ENCODE measurements at regions not wholly inside any gene's neighbourhood (a gene's known extent, or its start where the extent isn't known, plus 50 kb on each side); places are given as distances from the start of the nearest gene placed in this dataset.
"Not testable (repeated sequence)": the region's sequence is repeated elsewhere in the genome, so short reads cannot be mapped to it uniquely, and the experiment has no call there.

DNA sequence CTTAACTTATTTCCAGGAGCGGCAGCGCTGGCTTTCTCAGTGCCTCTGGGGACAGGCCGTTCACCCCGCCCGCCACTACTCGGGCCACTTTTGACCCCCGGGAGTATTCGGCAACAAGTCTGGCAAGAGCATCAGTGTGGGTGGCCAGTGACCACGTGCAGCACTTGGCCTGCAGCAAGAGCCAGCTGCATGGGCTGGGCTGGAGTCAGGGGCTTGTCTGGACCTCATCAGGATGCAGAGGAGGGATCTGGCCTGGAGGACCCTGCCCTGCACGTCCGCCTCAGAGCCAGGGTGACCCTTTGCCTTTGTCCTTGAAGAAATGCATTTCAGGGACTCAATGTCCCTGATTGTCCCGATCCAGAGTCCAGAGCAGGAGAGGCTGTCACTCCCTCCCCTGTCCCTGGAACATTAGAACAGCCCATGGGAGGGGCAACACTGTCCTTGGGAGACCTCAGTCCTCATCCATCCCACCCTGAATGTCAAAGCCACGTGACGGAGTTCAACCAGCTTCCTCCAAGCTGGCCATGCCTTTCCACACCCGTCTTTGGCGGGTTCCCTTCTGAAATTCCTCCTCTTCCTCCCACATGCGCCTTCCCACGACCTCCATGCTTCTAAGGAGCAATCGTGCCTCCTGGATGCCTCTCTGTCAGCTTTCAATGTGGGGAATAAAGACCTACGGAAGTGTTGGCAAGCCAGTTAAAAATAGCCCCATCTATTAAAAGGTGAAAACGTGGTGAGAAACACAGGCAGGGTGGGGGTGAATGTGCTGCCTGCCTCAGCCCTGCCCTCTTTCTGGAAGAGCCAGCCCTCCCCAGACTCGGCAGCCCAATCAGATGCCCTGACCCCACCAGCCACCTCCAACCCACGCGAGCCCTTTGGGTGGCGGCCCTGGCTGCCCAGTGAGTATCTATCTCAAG is 99.0 kb downstream of the OLFM1 start:
- no peaks in the 10 kb centered on the region for H3K4me1 ChIP-seq
- H3K27me3 ChIP-seq = peaks cover 44% of the 10 kb centered on the region
- no peaks in the 10 kb centered on the region for H3K36me3 ChIP-seq
- H3K4me3 ChIP-seq = no peak overlapping the region
- DNase-seq = no peak
- H3K9me3 ChIP-seq (replicated peaks) = no peaks in the 10 kb centered on the region
- no peak overlapping the region for H3K27ac ChIP-seq

DNA sequence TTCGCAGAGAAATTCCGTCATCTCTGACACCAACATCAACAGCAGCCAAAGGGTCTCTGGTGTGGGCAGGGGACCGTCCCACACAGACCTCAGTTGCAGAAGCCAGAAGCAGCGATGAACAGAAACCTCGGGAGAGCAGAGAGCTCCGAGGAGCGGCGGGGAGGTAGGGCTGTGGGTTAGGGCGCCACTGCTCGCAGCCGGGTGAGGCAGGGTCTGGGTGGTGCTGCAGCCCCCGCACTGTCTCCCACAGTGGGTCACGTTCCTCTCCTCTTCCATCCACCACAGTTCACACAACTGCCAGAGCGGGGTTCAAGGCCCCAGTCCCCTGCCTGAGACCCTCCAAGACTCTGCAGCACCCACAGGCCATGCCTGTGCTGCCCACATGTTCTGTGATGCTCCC is 99.9 kb downstream of the OLFM1 start:
- H3K4me3 ChIP-seq = no peak overlapping the region
- H3K4me1 ChIP-seq = no peaks in the 10 kb centered on the region
- H3K36me3 ChIP-seq = no peaks in the 10 kb centered on the region
- no peaks in the 10 kb centered on the region for H3K9me3 ChIP-seq (replicated peaks)
- H3K27me3 ChIP-seq = peaks cover 39% of the 10 kb centered on the region
- DNase-seq = no peak
- H3K27ac ChIP-seq = no peak overlapping the region

DNA sequence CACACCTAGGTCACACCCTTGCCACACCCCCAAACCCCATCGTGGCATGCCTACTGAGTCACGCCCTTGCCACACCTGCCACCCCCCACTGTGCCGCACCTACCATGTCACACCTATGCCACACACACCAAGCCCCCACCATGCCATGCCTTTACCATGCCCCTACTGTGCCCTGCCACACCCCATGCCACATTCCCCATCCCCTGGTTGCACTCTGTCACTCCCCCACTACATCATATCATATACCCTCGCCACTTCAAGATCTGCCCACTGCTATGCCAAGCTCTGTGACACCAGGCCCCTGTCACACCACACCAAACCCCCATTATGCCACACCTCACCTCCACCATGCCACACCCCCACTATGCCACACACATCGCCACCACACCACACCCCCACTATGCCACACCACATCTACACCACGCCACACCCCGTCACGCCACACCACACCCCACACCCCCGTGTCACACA is 101.2 kb downstream of the OLFM1 start:
- Histone ChIP-seq H3K36me3 (no peaks in the 10 kb centered on the region), H3K27ac (no peak overlapping the region), H3K4me1 (no peaks in the 10 kb centered on the region), H3K9me3 (replicated peaks) (no peaks in the 10 kb centered on the region), H3K27me3 (peaks cover 41% of the 10 kb centered on the region), H3K4me3 (no peak overlapping the region)
- no peak for DNase-seq

DNA sequence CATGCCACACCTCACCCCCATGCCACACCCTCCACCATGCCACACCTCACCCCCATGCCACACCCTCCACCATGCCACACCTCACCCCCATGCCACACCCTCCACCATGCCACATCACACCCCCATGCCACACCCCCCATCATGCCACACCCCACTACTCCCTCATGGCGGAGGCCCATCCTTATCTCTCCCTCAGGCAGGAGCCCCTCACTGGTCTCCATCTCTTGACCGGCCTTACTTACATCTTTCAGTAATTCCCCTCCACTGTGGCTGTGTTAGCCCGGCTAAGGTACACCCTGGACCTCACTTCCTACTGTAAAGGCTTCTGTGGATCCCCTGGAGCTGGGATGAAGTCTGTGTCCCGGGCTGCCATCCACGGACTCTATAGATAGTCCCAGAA is 102.0 kb downstream of the OLFM1 start:
- no peaks in the 10 kb centered on the region for H3K36me3 ChIP-seq
- no peak overlapping the region for H3K27ac ChIP-seq
- H3K4me3 ChIP-seq = no peak overlapping the region
- DNase-seq = no peak
- H3K4me1 ChIP-seq = no peaks in the 10 kb centered on the region
- H3K27me3 ChIP-seq = peaks cover 41% of the 10 kb centered on the region
- no peaks in the 10 kb centered on the region for H3K9me3 ChIP-seq (replicated peaks)

DNA sequence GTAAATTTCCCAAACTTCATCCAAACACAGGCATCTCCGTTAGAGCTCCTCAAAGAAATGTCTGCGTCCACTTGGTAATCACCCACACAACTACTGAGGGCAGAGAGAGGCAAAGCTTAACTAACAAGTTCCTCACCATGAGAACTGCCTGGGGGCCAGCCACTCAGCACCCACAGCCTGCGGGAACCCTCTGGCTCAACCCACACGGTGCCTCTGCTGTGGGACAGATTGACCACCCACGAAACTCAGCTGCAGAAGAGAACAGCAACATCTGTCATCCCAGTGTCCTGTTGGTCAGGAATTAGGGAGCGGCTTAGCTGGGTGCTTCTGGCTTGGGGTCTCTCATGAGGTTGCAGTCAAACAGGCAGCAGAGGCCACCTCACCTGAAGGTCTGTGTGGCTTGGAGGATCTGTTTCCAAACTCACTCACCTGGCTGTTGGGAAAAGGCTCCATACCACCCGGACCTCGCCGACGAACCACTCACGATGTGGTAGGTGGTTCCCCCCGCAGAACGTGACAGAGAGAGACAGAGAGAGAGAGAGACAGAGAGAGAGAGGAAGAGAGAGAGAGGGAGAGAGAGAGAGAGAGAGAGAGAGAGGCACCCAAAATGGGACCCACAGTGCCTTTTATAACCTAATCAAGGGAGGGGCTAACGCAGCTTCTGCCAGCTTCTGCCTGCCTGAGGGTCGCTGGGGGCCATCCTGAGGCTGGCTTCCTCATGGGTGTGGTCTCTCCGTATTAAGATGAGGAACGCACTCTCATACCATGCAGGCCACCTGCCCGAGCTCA is 103.5 kb downstream of the OLFM1 start:
- no peak for DNase-seq
- Histone ChIP-seq H3K27me3 (peaks cover 26% of the 10 kb centered on the region), H3K27ac (no peak overlapping the region), H3K9me3 (replicated peaks) (no peaks in the 10 kb centered on the region), H3K4me3 (no peak overlapping the region), H3K36me3 (no peaks in the 10 kb centered on the region), H3K4me1 (no peaks in the 10 kb centered on the region)

DNA sequence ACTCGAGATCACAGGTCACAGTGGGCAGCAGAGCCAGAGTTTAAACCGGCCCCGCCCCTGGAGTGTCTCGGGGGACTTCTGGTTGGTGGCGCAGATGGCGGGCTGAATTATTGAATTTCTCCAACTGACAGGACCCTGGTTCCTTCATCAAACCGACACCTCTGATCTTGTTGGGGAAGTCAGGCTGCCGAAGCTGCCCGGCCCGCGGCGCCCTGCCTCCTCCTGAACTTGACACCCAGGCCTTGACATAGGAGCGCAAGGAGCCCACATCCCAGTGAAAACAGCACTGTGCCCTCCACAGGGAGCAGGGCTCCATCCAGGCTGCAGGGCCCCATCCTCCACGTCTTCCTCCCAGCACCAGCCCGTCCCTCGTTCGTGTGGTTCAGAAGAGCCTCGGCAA is 105.2 kb downstream of the OLFM1 start:
- no peak overlapping the region for H3K4me3 ChIP-seq
- H3K27me3 ChIP-seq = peaks cover 20% of the 10 kb centered on the region
- no peak for DNase-seq
- no peaks in the 10 kb centered on the region for H3K4me1 ChIP-seq
- H3K9me3 ChIP-seq (replicated peaks) = no peaks in the 10 kb centered on the region
- H3K36me3 ChIP-seq = no peaks in the 10 kb centered on the region
- no peak overlapping the region for H3K27ac ChIP-seq

DNA sequence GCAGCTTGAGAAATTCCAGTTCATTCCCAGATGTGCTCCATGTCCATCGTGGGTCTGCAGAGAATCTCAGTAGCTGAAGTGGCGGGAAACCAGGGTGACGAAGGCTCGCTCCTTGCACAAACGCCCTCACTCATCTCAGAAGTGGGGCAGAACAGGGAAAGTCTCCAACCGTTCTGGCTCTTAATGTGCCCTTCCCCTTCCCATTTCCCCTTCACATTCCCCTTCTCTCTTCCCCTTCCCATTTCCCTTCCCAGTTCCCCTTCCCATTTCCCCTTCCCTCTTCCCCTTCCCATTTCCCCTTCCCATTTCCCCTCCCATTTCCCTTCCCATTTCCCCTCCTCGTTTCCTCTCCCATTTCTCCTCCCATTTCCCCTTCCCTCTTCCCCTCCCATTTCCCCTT is 108.5 kb downstream of the OLFM1 start:
- not testable (repeated sequence) for H3K36me3 ChIP-seq; H3K27ac ChIP-seq; H3K4me3 ChIP-seq; DNase-seq; H3K9me3 ChIP-seq (replicated peaks); H3K4me1 ChIP-seq
- peaks cover 41% of the 10 kb centered on the region for H3K27me3 ChIP-seq

DNA sequence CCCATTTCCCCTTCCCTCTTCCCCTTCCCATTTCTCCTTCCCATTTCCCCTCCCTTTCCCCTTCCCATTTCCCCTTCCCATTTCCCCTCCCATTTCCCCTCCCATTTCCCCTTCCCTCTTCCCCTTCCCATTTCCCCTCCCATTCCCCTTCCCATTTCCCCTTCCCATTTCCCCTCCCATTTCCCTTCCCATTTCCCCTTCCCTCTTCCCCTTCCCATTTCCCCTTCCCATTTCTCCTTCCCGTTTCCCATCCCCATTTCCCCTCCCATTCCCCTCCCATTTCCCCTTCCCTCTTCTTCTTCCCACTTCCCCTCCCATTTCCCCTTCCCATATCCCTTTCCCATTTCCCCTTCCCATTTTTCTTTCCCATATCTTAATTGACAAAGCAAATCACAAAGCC is 109.0 kb downstream of the OLFM1 start:
- Histone ChIP-seq H3K4me3 (no peak overlapping the region), H3K9me3 (replicated peaks) (no peaks in the 10 kb centered on the region), H3K4me1 (no peaks in the 10 kb centered on the region), H3K36me3 (no peaks in the 10 kb centered on the region), H3K27me3 (peaks cover 43% of the 10 kb centered on the region), H3K27ac (no peak overlapping the region)
- DNase-seq = no peak

DNA sequence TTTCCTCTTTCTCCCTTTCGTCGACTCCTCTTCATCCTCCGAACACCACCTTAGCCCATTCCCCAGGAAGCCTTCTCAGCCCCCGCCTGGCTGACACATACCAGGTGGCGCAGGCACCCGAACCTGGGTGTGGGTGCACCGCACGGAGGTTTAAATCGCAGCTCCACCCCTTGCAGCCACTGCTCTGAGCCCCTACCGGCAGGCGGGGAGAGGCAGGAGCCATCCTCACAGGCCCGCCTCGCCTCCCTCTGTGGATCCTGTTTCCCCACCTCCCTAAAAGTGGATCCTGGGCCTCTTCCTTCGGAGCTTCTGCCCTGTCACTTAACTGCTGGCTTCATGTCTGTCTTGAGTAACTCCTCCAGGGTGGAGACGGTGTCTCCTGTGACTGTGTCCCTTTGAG is 110.7 kb downstream of the OLFM1 start:
- DNase-seq = no peak
- peaks cover 43% of the 10 kb centered on the region for H3K27me3 ChIP-seq

DNA sequence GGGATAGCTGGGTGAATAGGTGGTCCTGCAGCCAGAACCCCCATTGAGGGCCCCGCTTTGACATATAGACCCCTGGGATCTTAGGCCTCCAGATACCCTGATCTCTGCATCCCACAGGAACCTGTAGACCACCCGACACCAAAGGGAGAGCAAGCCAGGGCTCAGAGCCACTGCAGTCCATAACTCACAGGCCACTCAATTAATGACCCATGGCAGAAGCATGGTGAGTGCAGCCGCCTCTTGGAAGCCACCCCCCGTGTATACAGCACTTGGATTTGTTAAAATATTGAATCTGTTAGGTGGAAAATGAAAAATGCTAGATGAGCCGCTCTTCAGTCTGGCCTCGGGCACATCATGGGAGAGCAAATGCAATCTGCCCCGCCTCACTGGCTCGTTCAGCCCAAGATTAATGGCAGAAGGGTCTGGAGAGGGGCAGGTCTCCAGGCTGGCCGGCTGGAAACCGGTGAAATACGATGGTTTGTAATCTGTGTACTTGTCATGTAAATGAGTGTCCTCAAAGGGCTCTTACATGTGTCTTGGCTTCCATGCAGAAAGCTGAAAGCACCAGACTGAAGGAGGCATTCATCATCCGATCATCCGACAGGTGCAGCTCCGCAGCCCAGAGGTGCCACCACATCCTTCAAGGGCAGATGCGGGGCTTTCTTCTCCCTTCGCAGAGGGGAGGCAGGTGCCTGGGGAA is 111.3 kb downstream of the OLFM1 start:
- no peak overlapping the region for H3K4me3 ChIP-seq
- no peak overlapping the region for H3K27ac ChIP-seq
- DNase-seq = no peak
- no peaks in the 10 kb centered on the region for H3K36me3 ChIP-seq
- H3K9me3 ChIP-seq (replicated peaks) = no peaks in the 10 kb centered on the region
- H3K27me3 ChIP-seq = peaks cover 41% of the 10 kb centered on the region
- H3K4me1 ChIP-seq = no peaks in the 10 kb centered on the region

More for the DNA sequence above, 110.7 kb downstream of the OLFM1 start:
- Histone ChIP-seq H3K4me3 (no peak overlapping the region), H3K36me3 (no peaks in the 10 kb centered on the region), H3K9me3 (replicated peaks) (no peaks in the 10 kb centered on the region), H3K4me1 (no peaks in the 10 kb centered on the region), H3K27ac (no peak overlapping the region)

DNA sequence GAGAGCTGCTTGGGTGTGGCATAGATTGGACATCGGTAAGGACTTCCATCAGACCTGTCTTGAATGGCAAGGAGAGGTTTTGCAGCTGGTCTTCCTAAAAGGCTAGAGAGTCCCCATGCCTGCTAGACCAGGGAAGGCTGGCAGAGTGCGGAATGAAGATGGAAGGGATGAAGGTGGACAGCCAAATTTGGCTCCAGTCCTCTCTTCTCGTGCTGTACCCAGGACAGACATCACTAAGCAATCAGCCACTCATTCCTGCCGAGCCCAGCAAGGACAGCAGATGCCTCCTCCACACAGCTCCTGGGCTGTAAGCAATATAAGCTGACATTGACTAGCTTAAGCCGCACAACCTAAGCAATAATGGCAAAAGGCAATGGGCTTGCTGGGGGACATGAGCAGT is 112.0 kb downstream of the OLFM1 start:
- Histone ChIP-seq H3K36me3 (no peaks in the 10 kb centered on the region), H3K4me1 (no peaks in the 10 kb centered on the region), H3K9me3 (replicated peaks) (no peaks in the 10 kb centered on the region), H3K27me3 (peaks cover 34% of the 10 kb centered on the region), H3K4me3 (no peak overlapping the region), H3K27ac (no peak overlapping the region)
- DNase-seq = no peak

DNA sequence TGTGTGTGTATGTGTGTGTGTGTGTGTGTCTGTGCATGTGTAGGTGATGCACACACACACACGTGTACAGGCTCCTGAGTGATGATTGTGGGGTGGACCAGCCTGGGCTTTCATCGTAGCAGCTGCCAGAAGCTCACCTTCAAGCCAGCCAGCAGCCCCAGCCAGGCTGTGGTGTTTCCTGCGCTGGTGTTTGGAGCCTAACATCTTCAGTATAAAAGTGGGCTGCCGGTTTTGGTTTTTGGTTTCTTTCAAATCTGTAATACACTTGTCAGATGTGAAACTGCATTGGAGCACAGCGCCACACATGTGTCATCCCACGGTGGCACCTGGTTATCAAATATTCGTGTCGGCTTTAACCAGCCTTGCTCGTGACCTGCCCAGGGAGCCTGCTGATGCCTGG is 114.2 kb downstream of the OLFM1 start:
- DNase-seq = no peak
- Histone ChIP-seq H3K27me3 (peaks cover 38% of the 10 kb centered on the region), H3K9me3 (replicated peaks) (no peaks in the 10 kb centered on the region), H3K4me1 (no peaks in the 10 kb centered on the region), H3K27ac (no peak overlapping the region), H3K36me3 (no peaks in the 10 kb centered on the region), H3K4me3 (no peak overlapping the region)

DNA sequence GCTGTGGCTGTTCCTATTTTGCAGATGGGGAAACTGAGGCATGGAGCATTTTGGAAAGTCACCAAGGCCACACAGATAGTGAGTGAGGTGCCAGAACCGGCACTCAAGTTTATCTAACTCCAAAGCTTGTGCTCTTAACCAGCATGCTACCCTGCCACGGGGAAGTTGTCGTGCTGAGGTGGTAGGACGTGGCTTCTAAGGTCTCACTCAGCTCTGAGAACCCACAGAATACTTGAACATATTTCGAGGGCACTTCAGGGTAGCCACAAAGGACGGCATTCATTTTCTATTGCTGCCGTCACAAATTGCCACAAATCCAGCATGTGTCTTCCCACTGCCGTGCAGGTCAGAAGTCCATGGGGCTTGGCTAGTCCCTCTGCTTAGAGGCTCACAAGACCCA is 116.7 kb downstream of the OLFM1 start:
- H3K27ac ChIP-seq = no peak overlapping the region
- no peaks in the 10 kb centered on the region for H3K4me1 ChIP-seq
- DNase-seq = no peak
- no peaks in the 10 kb centered on the region for H3K36me3 ChIP-seq
- peaks cover 21% of the 10 kb centered on the region for H3K27me3 ChIP-seq
- no peak overlapping the region for H3K4me3 ChIP-seq
- H3K9me3 ChIP-seq (replicated peaks) = no peaks in the 10 kb centered on the region

DNA sequence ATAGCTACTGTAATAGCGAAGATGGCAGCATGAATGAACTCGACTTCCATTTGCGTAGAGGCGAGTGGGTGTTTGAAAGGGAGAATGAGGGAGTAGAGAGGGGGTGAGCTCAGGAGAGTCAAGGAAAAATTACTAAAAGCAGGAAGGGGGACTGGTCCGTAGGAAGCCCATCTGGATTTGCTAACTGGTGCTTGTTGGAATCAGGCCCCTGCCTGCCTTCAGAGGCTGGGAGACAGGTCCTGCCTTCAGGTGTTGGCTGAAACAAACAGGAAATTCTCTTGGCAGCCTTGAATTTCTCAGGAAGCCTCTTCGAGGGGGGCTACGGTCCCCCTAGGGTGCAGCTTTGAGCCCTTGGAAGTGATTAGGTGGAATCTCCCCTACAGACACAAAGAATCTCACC is 121.7 kb downstream of the OLFM1 start:
- no peaks in the 10 kb centered on the region for H3K36me3 ChIP-seq
- no peak overlapping the region for H3K4me3 ChIP-seq
- no peaks in the 10 kb centered on the region for H3K9me3 ChIP-seq (replicated peaks)
- DNase-seq = no peak
- H3K27me3 ChIP-seq = peaks cover 4% of the 10 kb centered on the region
- H3K4me1 ChIP-seq = no peaks in the 10 kb centered on the region
- no peak overlapping the region for H3K27ac ChIP-seq

DNA sequence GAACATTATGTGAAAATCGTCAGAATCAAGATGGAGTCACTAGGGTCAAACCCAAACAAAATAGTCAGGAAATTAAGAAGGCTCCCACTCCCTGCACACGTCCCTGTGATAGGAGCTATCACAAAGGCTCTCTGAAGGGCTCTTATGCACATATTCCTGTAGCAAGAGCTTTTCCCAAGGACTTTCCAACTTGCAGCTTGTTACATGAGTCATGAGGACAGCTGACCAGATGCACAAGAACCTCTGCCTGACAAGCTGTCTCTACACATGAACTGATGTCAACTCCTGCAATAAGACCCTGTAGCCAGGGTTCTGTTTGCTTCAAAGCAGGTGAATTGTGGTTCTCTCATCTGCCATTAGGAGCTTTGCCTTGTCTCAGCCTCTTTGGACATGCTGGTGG is 122.4 kb downstream of the OLFM1 start:
- Histone ChIP-seq H3K9me3 (replicated peaks) (no peaks in the 10 kb centered on the region), H3K27ac (no peak overlapping the region), H3K4me3 (no peak overlapping the region), H3K27me3 (peaks cover 8% of the 10 kb centered on the region), H3K36me3 (no peaks in the 10 kb centered on the region), H3K4me1 (no peaks in the 10 kb centered on the region)
- DNase-seq = no peak
